ENCODE measurements at regions not wholly inside any gene's neighbourhood (a gene's known extent, or its start where the extent isn't known, plus 50 kb on each side); places are given as distances from the start of the nearest gene placed in this dataset.

- TF ChIP-seq SRF (IDR thresholded peaks at IDR 0.05; ENCODE audit: low read depth), result no peak
- no peak for TF ChIP-seq POLR2A (IDR thresholded peaks at IDR 0.05; ENCODE audit: borderline replicate concordance, extremely low read depth, insufficient read depth, insufficient read length)
- no peak for TF ChIP-seq CTCF (IDR thresholded peaks at IDR 0.05 in 2 of 3, conservative IDR thresholded peaks at IDR 0.05 in 1 of 3; ENCODE audit: borderline replicate concordance in 1 of 3, insufficient read depth in 1 of 3, low read depth in 2 of 3, low read length in 2 of 3)
- no peak for TF ChIP-seq ZNF274 (IDR thresholded peaks at IDR 0.05; ENCODE audit: low read depth, low read length)
- no peak for TF ChIP-seq JUND (IDR thresholded peaks at IDR 0.05)
- TF ChIP-seq EZH2 (IDR thresholded peaks at IDR 0.05), result no peak
- no peak for TF ChIP-seq POLR2AphosphoS5 (IDR thresholded peaks at IDR 0.05; ENCODE audit: low read depth, low read length)
- TF ChIP-seq ELF1 (IDR thresholded peaks at IDR 0.05; ENCODE audit: borderline replicate concordance, low read depth), result no peak
- TF ChIP-seq YY1 (IDR thresholded peaks at IDR 0.05; ENCODE audit: extremely low read depth, insufficient replicate concordance, low read depth, low read length), result no peak
- TF ChIP-seq SP1 (IDR thresholded peaks at IDR 0.05; ENCODE audit: low read depth), result no peak
- no peak for TF ChIP-seq MAX (IDR thresholded peaks at IDR 0.05)
Observed at GRCh38 chr2:48247206-48247605, 67.3 kb upstream of the FOXN2 start.
